K562 (cell line): ENCODE measurements at regions not wholly inside any gene's neighbourhood (a gene's known extent, or its start where the extent isn't known, plus 50 kb on each side); places are given as distances from the start of the nearest gene placed in this dataset.

ENCODE experiments used
- ATAC-seq: fragments of 200-7000 bp; cut with Tn5 transposase; 3 replicates; pipeline ENCODE4 v1.9.1; 2020; ENCODE audit warnings: moderate library complexity
- BruUV-seq: library from RNA; stranded (reverse); fragments of 400-500 nt; replicated peaks from 2 replicates; lab custom pipeline; 2021; lab: Mats Ljungman, UMichigan
- CTCF ChIA-PET: fragments of 300-600 bp; formaldehyde crosslinking; extraction: SDS; loops from one replicate; lab custom pipeline; 2021; ENCODE audit warnings: low intra/inter-chr PET ratio; lab: Yijun Ruan, JAX
- POLR2A ChIA-PET: fragments of 300-600, 350-650 bp; sonication (Branson Sonifier 250); formaldehyde crosslinking; extraction: SDS; loops from one replicate; lab custom pipeline; 2021; ENCODE audit warnings: antibody characterized with exemption, inconsistent platforms; lab: Yijun Ruan, JAX
- DNase-seq, 4 experiments: peaks; one replicate each; pipeline versions ENCODE4 v3.0.0 to v3.0.0-alpha.2; 2011 to 2018; ENCODE audit warnings: low spot score in 3 of 4, mixed read lengths in 3 of 4; ENCODE audit errors: extremely low read depth in 1 of 4
- FAIRE-seq: peaks from 2 replicates; lab custom pipeline; 2011; peaks lifted over from hg19 to GRCh38; lab: Jason Lieb, UNC
- H2AFZ ChIP-seq: 2 replicates; pipeline ENCODE4 v1.6.0; 2011; ENCODE audit warnings: low read depth, low read length, control low read depth, inconsistent platforms
- H3K27ac ChIP-seq: fragments of 200-600 bp; 3 replicates; pipeline ENCODE4 v1.8.0; 2011; ENCODE audit warnings: low read depth, mild to moderate bottlenecking, control low read depth, inconsistent platforms, low read length, moderate library complexity, mixed read lengths; ENCODE audit errors: extremely low read depth
- H3K27me3 ChIP-seq, 2 experiments: fragments of 300-600 bp in 1 of 2; 2 replicates in 1 of 2; 3 replicates in 1 of 2; pipeline versions ENCODE4 v1.6.0 to v1.8.0; 2011; ENCODE audit warnings: inconsistent platforms in 2 of 2, low read length in 2 of 2, mild to moderate bottlenecking in 1 of 2, mixed read lengths in 1 of 2, moderate library complexity in 1 of 2; ENCODE audit not compliant: control insufficient read depth in 2 of 2, insufficient read depth in 2 of 2
- H3K36me3 ChIP-seq: fragments of 300-600 bp; 3 replicates; pipeline ENCODE4 v1.8.0; 2011; ENCODE audit warnings: mild to moderate bottlenecking, low read length, inconsistent platforms; ENCODE audit not compliant: control insufficient read depth, insufficient read depth
- H3K4me1 ChIP-seq, 2 experiments: fragments of 200-600 bp in 1 of 2; replicated peaks in 1 of 2; 2 replicates in 1 of 2; 3 replicates in 1 of 2; pipeline versions ENCODE4 v1.5.1 to v1.8.0; 2011; ENCODE audit warnings: inconsistent platforms in 2 of 2, low read length in 2 of 2, mild to moderate bottlenecking in 1 of 2, mixed read lengths in 1 of 2, moderate library complexity in 1 of 2; ENCODE audit not compliant: control insufficient read depth in 2 of 2, insufficient read depth in 2 of 2
- H3K4me2 ChIP-seq: 2 replicates; pipeline ENCODE4 v1.6.1; 2011; ENCODE audit warnings: low read length, control low read depth, inconsistent platforms, mixed read lengths; ENCODE audit not compliant: insufficient read depth
- H3K4me3 ChIP-seq: fragments of 200-600 bp; sonication (generic), shearing (Covaris generic); 2 replicates; pipeline ENCODE4 v1.5.1; 2016; ENCODE audit warnings: control low read depth, inconsistent platforms
- H3K79me2 ChIP-seq: fragments of 200-600 bp; 3 replicates; pipeline ENCODE4 v1.8.0; 2011; ENCODE audit warnings: low read length, inconsistent platforms; ENCODE audit not compliant: control insufficient read depth, insufficient read depth
- H3K9ac ChIP-seq, 2 experiments: 2 replicates each; pipeline versions ENCODE4 v1.6.0 to v1.6.1; 2011; ENCODE audit warnings: low read depth in 2 of 2, low read length in 2 of 2, control low read depth in 1 of 2, inconsistent platforms in 1 of 2, mild to moderate bottlenecking in 1 of 2, mixed read lengths in 1 of 2; ENCODE audit not compliant: insufficient read depth in 1 of 2
- H3K9me1 ChIP-seq: one replicate; pipeline ENCODE4 v1.6.0; 2011; ENCODE audit warnings: inconsistent platforms, mild to moderate bottlenecking, low read length, moderate library complexity; ENCODE audit not compliant: control insufficient read depth, insufficient read depth
- H3K9me3 ChIP-seq: replicated peaks from 2 replicates; pipeline ENCODE4 v1.5.1; 2011; ENCODE audit warnings: low read depth, low read length, inconsistent platforms; ENCODE audit not compliant: control insufficient read depth, insufficient read depth
- H4K20me1 ChIP-seq: replicated peaks from 2 replicates; pipeline ENCODE4 v1.6.1; 2011; ENCODE audit warnings: low read length, inconsistent platforms, mixed read lengths; ENCODE audit not compliant: control insufficient read depth, insufficient read depth
- CREB3L1 ChIP-seq: fragments of 450-650 bp; IDR thresholded peaks from 2 replicates; pipeline ENCODE4 v1.6.1; 2014; ENCODE audit warnings: low read depth, mild to moderate bottlenecking, moderate library complexity, borderline replicate concordance
- CREB5 ChIP-seq: fragments of 250-450 bp; sonication (Bioruptor Pico); IDR thresholded peaks from 2 replicates; pipeline ENCODE4 v1.5.0; 2020; ENCODE audit warnings: mild to moderate bottlenecking
- DEAF1 ChIP-seq: fragments of 450-650 bp; formaldehyde crosslinking; IDR thresholded peaks from 2 replicates; pipeline ENCODE4 v1.4.0; 2020; ENCODE audit warnings: mild to moderate bottlenecking, moderate library complexity
- FUS ChIP-seq: fragments of 200-400 bp; formaldehyde crosslinking; optimal IDR thresholded peaks from 2 replicates; pipeline ENCODE3; 2017; ENCODE audit warnings: low read depth, low read length
- HDGF ChIP-seq: fragments of 450-650 bp; IDR thresholded peaks from 2 replicates; pipeline ENCODE4 v1.6.1; 2016
- HLTF ChIP-seq: fragments of 450-650 bp; IDR thresholded peaks from 2 replicates; pipeline ENCODE4 v1.6.1; 2016
- HMGXB4 ChIP-seq: sonication (generic); formaldehyde crosslinking; IDR thresholded peaks from 2 replicates; pipeline ENCODE4 v1.8.1; 2023; ENCODE audit warnings: mild to moderate bottlenecking, missing genetic modification reagents
- POLR2G ChIP-seq: fragments of 200-400 bp; formaldehyde crosslinking; IDR thresholded peaks from 2 replicates; pipeline ENCODE4 v1.6.1; 2017; ENCODE audit warnings: low read depth, mild to moderate bottlenecking, antibody characterized with exemption, low read length, moderate library complexity
- PTTG1 ChIP-seq: fragments of 450-650 bp; IDR thresholded peaks from 2 replicates; pipeline ENCODE4 v1.6.1; 2016; ENCODE audit warnings: low read depth, mild to moderate bottlenecking, missing genetic modification characterization, missing compliant biosample characterization
- PURB ChIP-seq: sonication (generic); formaldehyde crosslinking; IDR thresholded peaks from 2 replicates; pipeline ENCODE4 v1.9.0; 2021; ENCODE audit warnings: low read depth, mild to moderate bottlenecking, missing genetic modification reagents
- RBM17 ChIP-seq: fragments of 200-400 bp; formaldehyde crosslinking; IDR thresholded peaks from 2 replicates; pipeline ENCODE4 v1.6.1; 2017; ENCODE audit warnings: low read depth, mild to moderate bottlenecking, low read length, borderline replicate concordance
- TCF7 ChIP-seq: sonication (generic); IDR thresholded peaks from 2 replicates; pipeline ENCODE4 v1.6.1; 2016; ENCODE audit warnings: antibody characterized with exemption, borderline replicate concordance
- ZFP36 ChIP-seq: fragments of 150-350 bp; IDR thresholded peaks from 2 replicates; pipeline ENCODE4 v1.6.1; 2018; ENCODE audit warnings: low read length, low read depth; ENCODE audit not compliant: partially characterized antibody
- ZNF436 ChIP-seq: fragments of 250-450, 450-650 bp; sonication (Bioruptor Pico); formaldehyde crosslinking; IDR thresholded peaks from 2 replicates; pipeline ENCODE4 v1.7.0; 2020; ENCODE audit warnings: mild to moderate bottlenecking
- ZNF764 ChIP-seq: fragments of 250-450 bp; sonication (Bioruptor Pico); IDR thresholded peaks from 2 replicates; pipeline ENCODE4 v1.4.0; 2020; ENCODE audit warnings: low read depth, mild to moderate bottlenecking, moderate library complexity
- WGBS: fragments of 100-300 bp; shearing (Covaris generic); methylation state at CpG from one replicate; pipeline ENCODE4 v1.1.6; 2016; ENCODE audit warnings: low coverage, mixed read lengths; ENCODE audit not compliant: insufficient coverage; ENCODE audit errors: missing lambda C conversion rate; 5-methylcytosine and 5-hydroxymethylcytosine counted together
- in situ Hi-C: fragments of 300-500 bp; cut with MboI; formaldehyde crosslinking; loops from 4 replicates; pipeline ENCODE4 v1.15.0; 2018; ENCODE audit warnings: inconsistent platforms, mixed read lengths
- intact Hi-C: fragments of 100-400 bp; cut with micrococcal nuclease; formaldehyde crosslinking; loops from 2 replicates; pipeline ENCODE4 v1.14.2; 2022
- TF ChIP-seq, protein P1 (sequence below), 2 experiments: fragments of 200-800 bp in 1 of 2; sonication (Bioruptor generic) in 1 of 2; sonication (generic) in 1 of 2; formaldehyde crosslinking in 1 of 2; IDR thresholded peaks in 1 of 2; conservative IDR thresholded peaks in 1 of 2; 2 replicates each; pipeline versions ENCODE4 v1.5.0 to v1.6.1; 2016 to 2020; ENCODE audit warnings: missing compliant biosample characterization in 1 of 2, missing genetic modification characterization in 1 of 2, missing genetic modification reagents in 1 of 2

DNA sequence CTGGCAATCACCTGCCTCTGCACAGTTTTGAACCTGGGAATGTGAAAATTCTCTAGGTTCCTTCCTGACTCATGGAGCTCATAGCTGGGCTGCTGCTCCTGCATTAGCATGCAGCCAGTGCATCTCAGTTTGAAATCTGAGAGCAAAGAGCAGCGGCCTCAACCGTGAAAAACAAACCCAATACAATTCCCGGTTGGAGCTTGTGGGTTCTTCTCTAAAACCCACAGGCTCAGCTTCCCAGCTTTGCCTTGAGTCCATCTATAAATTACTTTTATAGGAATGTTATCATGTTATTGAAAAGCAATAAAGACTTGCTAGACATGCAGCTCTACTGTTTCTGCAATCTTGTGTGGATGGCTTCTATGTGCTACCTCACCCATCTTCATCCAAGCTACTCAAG, 191.7 kb downstream of the CXCL12 start:
- no peaks in the 10 kb centered on the region for H3K79me2 ChIP-seq
- FAIRE-seq = no peak
- no peak for DNase-seq
- H3K4me3 ChIP-seq = no peak overlapping the region
- in situ Hi-C loops = no loop called here
- H2AFZ ChIP-seq = no peak overlapping the region
- ATAC-seq = no peak
- BruUV-seq = no TSS peak
- peaks cover 0 to 11% of the 10 kb centered on the region in 2 experiments; a peak in 2 of 5 replicates for H3K27me3 ChIP-seq
- H3K4me1 ChIP-seq = no peaks in the 10 kb centered on the region
- H3K27ac ChIP-seq = no peak overlapping the region
- H3K9ac ChIP-seq = no peak overlapping the region
- no peak overlapping the region for H3K4me2 ChIP-seq
- no peaks in the 10 kb centered on the region for H3K36me3 ChIP-seq
- H4K20me1 ChIP-seq = no peaks in the 10 kb centered on the region
- no peaks in the 10 kb centered on the region for H3K9me1 ChIP-seq
- POLR2A ChIA-PET = no interaction called here
- intact Hi-C loops = no loop called here
- no peaks in the 10 kb centered on the region for H3K9me3 ChIP-seq
- 0% methylated on average over 3 of the region's 3 CpGs for WGBS
- CTCF ChIA-PET = no interaction called here
- TF ChIP-seq HDGF (no peak), ZNF436 (CRISPR knock-in tag) (no peak), TCF7 (no peak), DEAF1 (CRISPR knock-in tag) (no peak), ZFP36 (no peak), FUS (no peak), HLTF (no peak), PTTG1 (tag) (no peak), PURB (CRISPR knock-in tag) (no peak), HMGXB4 (CRISPR knock-in tag) (no peak), ZNF764 (CRISPR knock-in tag) (no peak), CREB5 (CRISPR knock-in tag) (no peak), POLR2G (no peak), RBM17 (no peak), CREB3L1 (no peak)
- TF ChIP-seq, protein P1, sequence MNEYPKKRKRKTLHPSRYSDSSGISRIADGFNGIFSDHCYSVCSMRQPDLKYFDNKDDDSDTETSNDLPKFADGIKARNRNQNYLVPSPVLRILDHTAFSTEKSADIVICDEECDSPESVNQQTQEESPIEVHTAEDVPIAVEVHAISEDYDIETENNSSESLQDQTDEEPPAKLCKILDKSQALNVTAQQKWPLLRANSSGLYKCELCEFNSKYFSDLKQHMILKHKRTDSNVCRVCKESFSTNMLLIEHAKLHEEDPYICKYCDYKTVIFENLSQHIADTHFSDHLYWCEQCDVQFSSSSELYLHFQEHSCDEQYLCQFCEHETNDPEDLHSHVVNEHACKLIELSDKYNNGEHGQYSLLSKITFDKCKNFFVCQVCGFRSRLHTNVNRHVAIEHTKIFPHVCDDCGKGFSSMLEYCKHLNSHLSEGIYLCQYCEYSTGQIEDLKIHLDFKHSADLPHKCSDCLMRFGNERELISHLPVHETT (CRISPR knock-in tag; conservative IDR thresholded peaks at IDR 0.05 in 1 of 2, IDR thresholded peaks at IDR 0.05 in 1 of 2) = no peak
